Keratinocyte (primary cell): ENCODE measurements at regions not wholly inside any gene's neighbourhood (a gene's known extent, or its start where the extent isn't known, plus 50 kb on each side); places are given as distances from the start of the nearest gene placed in this dataset.

Experiments used
- CTCF ChIP-seq, 3 experiments: IDR thresholded peaks in 1 of 3; conservative IDR thresholded peaks in 1 of 3; optimal IDR thresholded peaks in 1 of 3; 2 replicates in 2 of 3; 3 replicates in 1 of 3; pipeline versions ENCODE3 to v1.5.1; 2011; ENCODE audit warnings: low read length in 3 of 3, mild to moderate bottlenecking in 3 of 3, moderate library complexity in 2 of 3, control low read depth in 1 of 3, inconsistent platforms in 1 of 3; ENCODE audit not compliant: insufficient read depth in 2 of 3; ENCODE audit errors: extremely low read depth in 1 of 3
- EZH2 ChIP-seq: IDR thresholded peaks from one replicate; pipeline ENCODE4 v1.6.1; 2012; ENCODE audit warnings: inconsistent platforms, mild to moderate bottlenecking, low read length, moderate library complexity

GRCh38 chr11:134781380-134781866, 369.4 kb upstream of the B3GAT1 start:
- no peak for TF ChIP-seq CTCF (optimal IDR thresholded peaks at IDR 0.05 in 1 of 3, IDR thresholded peaks at IDR 0.05 in 1 of 3, conservative IDR thresholded peaks at IDR 0.05 in 1 of 3; ENCODE audit: extremely low read depth in 1 of 3, insufficient read depth in 2 of 3, low read length in 3 of 3)
- no peak for TF ChIP-seq EZH2
